Gastrocnemius medialis (tissue), 4 donors: ENCODE measurements at regions not wholly inside any gene's neighbourhood (a gene's known extent, or its start where the extent isn't known, plus 50 kb on each side); places are given as distances from the start of the nearest gene placed in this dataset.

Experiments used
- POLR2A ChIP-seq, 2 donors: fragments of 450-650 bp; IDR thresholded peaks; one replicate each; pipeline ENCODE4 v1.6.1; 2017; ENCODE audit warnings: antibody characterized with exemption in 2 of 2, mild to moderate bottlenecking in 2 of 2, moderate library complexity in 2 of 2
- TF ChIP-seq, protein P1 (sequence below), 5 experiments: fragments of 450-650 bp in 3 of 5; fragments of 200-600 bp in 2 of 5; sonication (generic) in 2 of 5; IDR thresholded peaks in 4 of 5; conservative IDR thresholded peaks in 1 of 5; 1 replicate in 4 of 5; 2 replicates in 1 of 5; pipeline ENCODE4 v1.5.1; 2016 to 2019; ENCODE audit warnings: antibody characterized with exemption in 5 of 5, mild to moderate bottlenecking in 3 of 5, moderate library complexity in 3 of 5

DNA sequence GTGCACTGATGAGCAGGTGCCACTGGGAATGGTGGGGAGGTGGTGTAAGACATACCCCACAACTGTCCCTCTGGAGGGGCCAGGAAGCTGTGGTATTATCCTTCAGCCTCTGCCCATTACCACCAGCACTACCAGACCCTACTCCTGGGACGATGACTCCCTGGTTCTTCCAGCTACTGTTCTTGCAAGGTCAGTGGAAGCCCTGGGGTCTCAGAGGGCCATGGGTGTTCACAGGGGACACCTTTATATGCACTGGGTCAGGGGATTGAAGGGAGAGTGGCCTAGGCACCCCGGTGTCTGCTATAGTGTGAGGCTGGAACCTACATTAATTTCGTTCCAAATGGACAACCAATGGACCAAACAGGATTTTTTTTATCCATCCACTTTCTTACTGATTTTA lies 94.7 kb upstream of the SLC22A11 start:
- TF ChIP-seq, protein P1, sequence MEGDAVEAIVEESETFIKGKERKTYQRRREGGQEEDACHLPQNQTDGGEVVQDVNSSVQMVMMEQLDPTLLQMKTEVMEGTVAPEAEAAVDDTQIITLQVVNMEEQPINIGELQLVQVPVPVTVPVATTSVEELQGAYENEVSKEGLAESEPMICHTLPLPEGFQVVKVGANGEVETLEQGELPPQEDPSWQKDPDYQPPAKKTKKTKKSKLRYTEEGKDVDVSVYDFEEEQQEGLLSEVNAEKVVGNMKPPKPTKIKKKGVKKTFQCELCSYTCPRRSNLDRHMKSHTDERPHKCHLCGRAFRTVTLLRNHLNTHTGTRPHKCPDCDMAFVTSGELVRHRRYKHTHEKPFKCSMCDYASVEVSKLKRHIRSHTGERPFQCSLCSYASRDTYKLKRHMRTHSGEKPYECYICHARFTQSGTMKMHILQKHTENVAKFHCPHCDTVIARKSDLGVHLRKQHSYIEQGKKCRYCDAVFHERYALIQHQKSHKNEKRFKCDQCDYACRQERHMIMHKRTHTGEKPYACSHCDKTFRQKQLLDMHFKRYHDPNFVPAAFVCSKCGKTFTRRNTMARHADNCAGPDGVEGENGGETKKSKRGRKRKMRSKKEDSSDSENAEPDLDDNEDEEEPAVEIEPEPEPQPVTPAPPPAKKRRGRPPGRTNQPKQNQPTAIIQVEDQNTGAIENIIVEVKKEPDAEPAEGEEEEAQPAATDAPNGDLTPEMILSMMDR (IDR thresholded peaks at IDR 0.05 in 4 of 5, conservative IDR thresholded peaks at IDR 0.05 in 1 of 5), result no peak
- TF ChIP-seq POLR2A (IDR thresholded peaks at IDR 0.05), result no peak
